Endothelial cell of umbilical vein (primary cell): ENCODE measurements at regions not wholly inside any gene's neighbourhood (a gene's known extent, or its start where the extent isn't known, plus 50 kb on each side); places are given as distances from the start of the nearest gene placed in this dataset.

Experiments
- BruUV-seq: library from RNA; stranded (reverse); fragments of 400-500 nt; replicated peaks from 2 replicates; lab custom pipeline; 2021; lab: Mats Ljungman, UMichigan
- CTCF ChIA-PET: fragments of 300-600, 350-600 bp; sonication (Branson Sonifier 250); formaldehyde crosslinking; loops from one replicate; lab custom pipeline; 2021; ENCODE audit warnings: antibody characterized with exemption, inconsistent platforms; lab: Charles Lee
- POLR2A ChIA-PET: fragments of 300-600, 350-600 bp; sonication (Branson Sonifier 250); formaldehyde crosslinking; loops from one replicate; lab custom pipeline; 2021; ENCODE audit warnings: antibody characterized with exemption, inconsistent platforms; lab: Charles Lee
- DNase-seq: peaks from one replicate; pipeline ENCODE4 v3.0.0-alpha.2; 2011; ENCODE audit warnings: low read depth, low spot score
- FAIRE-seq: peaks from 2 replicates; lab custom pipeline; 2011; peaks lifted over from hg19 to GRCh38; lab: Jason Lieb, UNC
- H2AFZ ChIP-seq: 2 replicates; pipeline ENCODE4 v1.6.0; 2012; ENCODE audit warnings: low read depth, low read length, control low read depth, inconsistent platforms
- H3K27ac ChIP-seq: 2 replicates; pipeline ENCODE4 v1.5.1; 2011; ENCODE audit warnings: low read depth, mild to moderate bottlenecking, control low read depth, low read length, moderate library complexity; ENCODE audit not compliant: insufficient read depth
- H3K27me3 ChIP-seq, 2 experiments: 2 replicates each; pipeline versions ENCODE4 v1.6.0 to v1.6.1; 2011; ENCODE audit warnings: low read length in 2 of 2, mixed read lengths in 1 of 2; ENCODE audit not compliant: control insufficient read depth in 2 of 2, insufficient read depth in 2 of 2
- H3K36me3 ChIP-seq, 2 experiments: 2 replicates in 1 of 2; 3 replicates in 1 of 2; pipeline ENCODE4 v1.5.1; 2011; ENCODE audit warnings: low read length in 2 of 2, mild to moderate bottlenecking in 1 of 2, moderate library complexity in 1 of 2; ENCODE audit not compliant: control insufficient read depth in 2 of 2, insufficient read depth in 2 of 2; ENCODE audit errors: extremely low read depth in 1 of 2
- H3K4me1 ChIP-seq: 3 replicates; pipeline ENCODE4 v1.5.1; 2011; ENCODE audit warnings: mild to moderate bottlenecking, low read length; ENCODE audit not compliant: control insufficient read depth, insufficient read depth; ENCODE audit errors: extremely low read depth
- H3K4me2 ChIP-seq: 2 replicates; pipeline ENCODE4 v1.6.1; 2011; ENCODE audit warnings: low read length, control low read depth, mixed read lengths; ENCODE audit not compliant: insufficient read depth
- H3K4me3 ChIP-seq, 3 experiments: fragments of 200-600 bp in 1 of 3; sonication (generic), shearing (Covaris generic) in 1 of 3; replicated peaks in 1 of 3; 2 replicates each; pipeline ENCODE4 v1.5.1; 2011 to 2016; ENCODE audit warnings: control low read depth in 3 of 3, low read length in 3 of 3, mild to moderate bottlenecking in 2 of 3, inconsistent platforms in 1 of 3, low read depth in 1 of 3, moderate library complexity in 1 of 3; ENCODE audit not compliant: insufficient read depth in 1 of 3
- H3K79me2 ChIP-seq: 2 replicates; pipeline ENCODE4 v1.6.0; 2012; ENCODE audit warnings: low read length, inconsistent platforms; ENCODE audit not compliant: control insufficient read depth, insufficient read depth
- H3K9ac ChIP-seq: replicated peaks from 2 replicates; pipeline ENCODE3; 2011; ENCODE audit warnings: low read length, control low read depth; ENCODE audit not compliant: insufficient read depth; ENCODE audit errors: extremely low read depth
- H3K9me1 ChIP-seq: replicated peaks from 3 replicates; pipeline ENCODE4 v1.6.0; 2011; ENCODE audit warnings: mild to moderate bottlenecking, low read length; ENCODE audit not compliant: control insufficient read depth, insufficient read depth; ENCODE audit errors: extremely low read depth
- H3K9me3 ChIP-seq: replicated peaks from 2 replicates; pipeline ENCODE4 v1.5.1; 2012; ENCODE audit warnings: low read length, inconsistent platforms; ENCODE audit not compliant: control insufficient read depth, insufficient read depth
- H4K20me1 ChIP-seq: replicated peaks from 2 replicates; pipeline ENCODE3; 2011; ENCODE audit warnings: mild to moderate bottlenecking, low read length; ENCODE audit not compliant: control insufficient read depth, insufficient read depth; ENCODE audit errors: extremely low read depth
- CTCF ChIP-seq, 2 donors: IDR thresholded peaks; 1 replicate in 1 of 2; 2 replicates in 1 of 2; pipeline ENCODE4 v1.5.1; 2011; ENCODE audit warnings: low read length in 2 of 2, mild to moderate bottlenecking in 2 of 2, moderate library complexity in 2 of 2, control low read depth in 1 of 2, inconsistent platforms in 1 of 2, low read depth in 1 of 2; ENCODE audit not compliant: insufficient read depth in 1 of 2; ENCODE audit errors: extremely low read depth in 1 of 2
- EZH2 ChIP-seq: IDR thresholded peaks from 2 replicates; pipeline ENCODE4 v1.6.1; 2012; ENCODE audit warnings: borderline replicate concordance, low read depth, mild to moderate bottlenecking, moderate library complexity, low read length, inconsistent platforms; ENCODE audit not compliant: severe bottlenecking
- FOS ChIP-seq: IDR thresholded peaks from 2 replicates; pipeline ENCODE4 v1.6.1; 2011; ENCODE audit warnings: mild to moderate bottlenecking, low read length, moderate library complexity, borderline replicate concordance; ENCODE audit not compliant: insufficient read depth
- GATA2 ChIP-seq: IDR thresholded peaks from 2 replicates; pipeline ENCODE4 v1.7.0; 2011; ENCODE audit warnings: low read depth, mild to moderate bottlenecking, moderate library complexity, mixed read lengths, low read length; ENCODE audit not compliant: insufficient read length, insufficient read depth
- JUN ChIP-seq: IDR thresholded peaks from 2 replicates; pipeline ENCODE4 v1.6.1; 2011; ENCODE audit warnings: borderline replicate concordance, low read depth; ENCODE audit not compliant: insufficient read length, insufficient read depth
- MAX ChIP-seq: IDR thresholded peaks from 2 replicates; pipeline ENCODE4 v1.6.1; 2011; ENCODE audit not compliant: insufficient read depth, insufficient read length
- MYC ChIP-seq: IDR thresholded peaks from one replicate; pipeline ENCODE4 v1.6.1; 2011; ENCODE audit warnings: mild to moderate bottlenecking, low read depth, low read length
- POLR2A ChIP-seq: IDR thresholded peaks from 2 replicates; pipeline ENCODE4 v1.6.1; 2012; ENCODE audit warnings: low read depth, mild to moderate bottlenecking, control low read depth, low read length
- POLR2AphosphoS5 ChIP-seq: IDR thresholded peaks from 2 replicates; pipeline ENCODE4 v1.6.1; 2012; ENCODE audit warnings: low read depth, mild to moderate bottlenecking, control low read depth, low read length, moderate library complexity; ENCODE audit not compliant: insufficient read depth
- dilution Hi-C: fragments of 300-500 bp; cut with MboI; formaldehyde crosslinking; loops from one replicate; pipeline ENCODE4 v1.15.0; 2019; ENCODE audit warnings: low sequenced_read_pairs; ENCODE audit not compliant: extremely low pct_ligation_motif_present
- intact Hi-C: fragments of 100-400 bp; cut with micrococcal nuclease; formaldehyde crosslinking; loops from one replicate; pipeline ENCODE4 v1.10.0; 2022

- ChIA-PET POLR2A (no interaction called here), CTCF (no interaction called here)
- H3K9ac ChIP-seq = no peak overlapping the region
- no peaks in the 10 kb centered on the region for H3K9me3 ChIP-seq
- H3K27ac ChIP-seq = no peak overlapping the region
- no peaks in the 10 kb centered on the region for H3K27me3 ChIP-seq
- no peaks in the 10 kb centered on the region for H3K79me2 ChIP-seq
- no peaks in the 10 kb centered on the region for H3K36me3 ChIP-seq
- H3K4me3 ChIP-seq = no peak overlapping the region
- H2AFZ ChIP-seq = no peak overlapping the region
- TF ChIP-seq MYC = no peak
- no peak for TF ChIP-seq CTCF (IDR thresholded peaks at IDR 0.05; ENCODE audit: extremely low read depth in 1 of 2, insufficient read depth in 1 of 2, low read depth in 1 of 2, low read length in 2 of 2)
- TF ChIP-seq EZH2 = no peak
- intact Hi-C loops (no loop called here), dilution Hi-C loops (no loop called here)
- BruUV-seq = no TSS peak
- peaks cover 4% of the 10 kb centered on the region for H3K4me1 ChIP-seq
- H4K20me1 ChIP-seq = no peaks in the 10 kb centered on the region
- H3K9me1 ChIP-seq = no peaks in the 10 kb centered on the region
- FAIRE-seq (no peak), DNase-seq (no peak)
- no peak overlapping the region for H3K4me2 ChIP-seq
Measured at GRCh38 chr3:30465454-30465853, 140.9 kb upstream of the TGFBR2 start.

- H2AFZ ChIP-seq = no peak overlapping the region
- CTCF ChIA-PET = interaction anchor here (1.2 to 1.4 kb wide), 4 partner anchors 9 to 51 kb away, joined by 3 to 12 read pairs (median 5); no protein-coding TSS in a partner anchor
- no peaks in the 10 kb centered on the region for H3K79me2 ChIP-seq
- H3K4me3 ChIP-seq = no peak overlapping the region
- FAIRE-seq (no peak), DNase-seq (no peak)
- dilution Hi-C loops = no loop called here
- no TSS peak for BruUV-seq
- H3K9ac ChIP-seq = no peak overlapping the region
- intact Hi-C loops = no loop called here
- no peak overlapping the region for H3K27ac ChIP-seq
- H3K4me2 ChIP-seq = no peak overlapping the region
- no peaks in the 10 kb centered on the region for H3K27me3 ChIP-seq
- TF ChIP-seq GATA2 (no peak), FOS (no peak), POLR2AphosphoS5 (no peak), POLR2A (no peak), MAX (no peak), MYC (no peak), JUN (no peak), CTCF (IDR thresholded peaks at IDR 0.05; ENCODE audit: extremely low read depth in 1 of 2, insufficient read depth in 1 of 2, low read depth in 1 of 2, low read length in 2 of 2) (no peak)
- H3K9me1 ChIP-seq = no peaks in the 10 kb centered on the region
- no peaks in the 10 kb centered on the region for H3K4me1 ChIP-seq
- POLR2A ChIA-PET = no interaction called here
- no peaks in the 10 kb centered on the region for H3K36me3 ChIP-seq
- H4K20me1 ChIP-seq = no peaks in the 10 kb centered on the region
- no peaks in the 10 kb centered on the region for H3K9me3 ChIP-seq
Measured at GRCh38 chr3:30467596-30468238, 138.7 kb upstream of the TGFBR2 start.
